Activated CD8-positive, alpha-beta memory T cell treated with anti-CD3 and anti-CD28 coated beads, Interleukin-2, amount 50 U/mL, for 48 hours (primary cell): ENCODE measurements at regions not wholly inside any gene's neighbourhood (a gene's known extent, or its start where the extent isn't known, plus 50 kb on each side); places are given as distances from the start of the nearest gene placed in this dataset.
"Not testable (repeated sequence)": the region's sequence is repeated elsewhere in the genome, so short reads cannot be mapped to it uniquely, and the experiment has no call there.

ENCODE experiments used
- DNase-seq: peaks from one replicate; pipeline ENCODE4 v3.0.0-alpha.2; 2020

- no peak for DNase-seq
These were observed 116.5 kb upstream of the FBXL7 start for GRCh38 chr5:15383469-15383868.

- no peak for DNase-seq
These were observed 117.0 kb upstream of the FBXL7 start for GRCh38 chr5:15383021-15383420.

- no peak for DNase-seq
These were observed 122.2 kb upstream of the FBXL7 start for GRCh38 chr5:15377573-15378340.

- no peak for DNase-seq
These were observed 123.2 kb upstream of the FBXL7 start for GRCh38 chr5:15376803-15377202.

- no peak for DNase-seq
These were observed 123.9 kb upstream of the FBXL7 start for GRCh38 chr5:15376088-15376487.

- no peak for DNase-seq
These were observed 124.4 kb upstream of the FBXL7 start for GRCh38 chr5:15375559-15375958.

- DNase-seq, result no peak
These were observed 125.1 kb upstream of the FBXL7 start for GRCh38 chr5:15374886-15375285.

GRCh38 chr5:15373151-15373550 lies 126.8 kb upstream of the FBXL7 start:
- no peak for DNase-seq

GRCh38 chr5:15371184-15371583 lies 128.8 kb upstream of the FBXL7 start:
- DNase-seq, result no peak

GRCh38 chr5:15368835-15369234 lies 131.1 kb upstream of the FBXL7 start:
- DNase-seq, result no peak

GRCh38 chr5:15367489-15367888 lies 132.5 kb upstream of the FBXL7 start:
- DNase-seq, result no peak

GRCh38 chr5:15366676-15367391 lies 133.1 kb upstream of the FBXL7 start:
- DNase-seq, result no peak

GRCh38 chr5:15365070-15365469 lies 134.9 kb upstream of the FBXL7 start:
- no peak for DNase-seq

- DNase-seq, result no peak
These were observed 136.4 kb upstream of the FBXL7 start for GRCh38 chr5:15363601-15364000.

- not testable (repeated sequence) for DNase-seq
These were observed 142.9 kb upstream of the FBXL7 start for GRCh38 chr5:15357092-15357453.

- not testable (repeated sequence) for DNase-seq
These were observed 143.5 kb upstream of the FBXL7 start for GRCh38 chr5:15356308-15357091.

GRCh38 chr5:15354021-15354420 lies 146.0 kb upstream of the FBXL7 start:
- DNase-seq, result no peak

- no peak for DNase-seq
These were observed 146.8 kb upstream of the FBXL7 start for GRCh38 chr5:15353086-15353645.

GRCh38 chr5:15350614-15351013 lies 149.4 kb upstream of the FBXL7 start:
- DNase-seq, result no peak

GRCh38 chr5:15346738-15347137 lies 153.2 kb upstream of the FBXL7 start:
- no peak for DNase-seq

- DNase-seq, result no peak
These were observed 155.0 kb upstream of the FBXL7 start for GRCh38 chr5:15344954-15345353.

GRCh38 chr5:15338546-15338945 lies 161.4 kb upstream of the FBXL7 start:
- no peak for DNase-seq

- DNase-seq, result no peak
These were observed 165.3 kb upstream of the FBXL7 start for GRCh38 chr5:15334551-15335266.
